Uterus (tissue), 2 donors: ENCODE measurements at regions not wholly inside any gene's neighbourhood (a gene's known extent, or its start where the extent isn't known, plus 50 kb on each side); places are given as distances from the start of the nearest gene placed in this dataset.

Experiments used
- CTCF ChIP-seq, 4 experiments: fragments of 200-600 bp in 2 of 4; fragments of 450-650 bp in 2 of 4; sonication (generic) in 2 of 4; IDR thresholded peaks; one replicate each; pipeline ENCODE4 v1.5.1; 2016 to 2019; ENCODE audit warnings: antibody characterized with exemption in 4 of 4, mild to moderate bottlenecking in 2 of 4, moderate library complexity in 1 of 4
- POLR2A ChIP-seq, 2 donors: fragments of 450-650 bp; IDR thresholded peaks; one replicate each; pipeline ENCODE4 v1.6.1; 2016; ENCODE audit warnings: antibody characterized with exemption in 2 of 2, mild to moderate bottlenecking in 1 of 2, moderate library complexity in 1 of 2

- TF ChIP-seq CTCF (IDR thresholded peaks at IDR 0.05) (no peak), POLR2A (IDR thresholded peaks at IDR 0.05) (no peak)
Observed at GRCh38 chr9:91074866-91075265, 273.2 kb downstream of the SYK start.
